GM18502 (cell line): ENCODE measurements at regions not wholly inside any gene's neighbourhood (a gene's known extent, or its start where the extent isn't known, plus 50 kb on each side); places are given as distances from the start of the nearest gene placed in this dataset.

ENCODE experiments used
- ATAC-seq: cut with Tn5 transposase; IDR thresholded peaks from one replicate; pipeline ENCODE4 v1.9.1; 2021; ENCODE audit warnings: mild to moderate bottlenecking; ENCODE audit not compliant: unreplicated experiment, poor library complexity

DNA sequence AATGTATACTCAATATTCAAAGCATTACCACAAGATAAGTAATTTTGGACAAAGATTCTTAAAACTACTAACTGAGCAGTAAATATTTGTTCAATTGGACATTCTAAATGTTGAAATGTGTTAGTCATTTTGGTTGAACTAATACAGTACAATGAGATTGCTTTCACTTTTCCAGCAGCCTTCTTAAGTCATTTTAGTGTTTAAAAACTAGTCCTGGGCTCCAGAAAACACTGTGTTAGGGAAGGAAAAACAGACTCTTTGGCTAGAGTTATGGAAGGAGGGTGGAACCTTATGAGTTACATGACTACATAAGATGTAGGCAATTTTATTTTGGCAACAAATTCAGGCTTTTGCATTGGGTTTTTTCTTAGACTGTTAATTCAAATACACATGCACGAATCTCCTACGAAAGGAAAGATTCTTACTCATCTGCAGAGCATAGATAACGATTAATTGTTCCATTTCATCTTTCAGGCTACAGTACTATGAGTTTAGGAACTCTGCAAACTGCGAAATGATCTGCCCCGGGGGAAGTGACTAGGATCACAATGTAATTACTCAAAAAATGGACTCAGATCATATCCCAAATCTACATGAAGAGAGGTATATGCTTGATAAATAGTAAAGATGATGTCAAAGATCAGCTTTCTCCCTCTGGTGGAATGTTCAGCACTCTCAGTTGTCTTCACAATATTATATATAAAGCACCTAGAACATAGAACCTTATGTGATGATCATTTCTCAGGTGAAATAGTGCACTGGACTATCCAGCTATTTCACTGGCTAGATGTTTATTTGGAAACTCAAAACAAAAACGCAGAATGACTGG is 492.8 kb upstream of the MDFIC2 start:
- no peak for ATAC-seq

DNA sequence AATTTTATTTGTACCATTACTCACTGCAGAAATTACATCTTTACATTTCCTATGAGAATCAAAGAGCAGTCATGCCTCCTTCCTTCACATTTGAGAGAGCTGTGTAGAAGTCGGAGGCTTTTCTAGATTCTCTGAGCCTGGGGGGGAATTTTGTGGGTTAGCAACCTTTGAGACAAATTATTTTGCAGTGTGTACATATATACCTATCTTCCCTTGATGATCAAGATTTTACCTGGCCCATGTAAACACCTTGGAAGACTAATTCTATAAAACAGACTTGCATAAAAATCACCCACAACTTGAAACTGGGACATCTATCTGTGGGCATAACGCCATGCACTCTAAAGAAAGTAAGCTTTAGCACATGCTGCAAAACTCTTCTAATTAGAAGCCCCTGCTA is 491.5 kb upstream of the MDFIC2 start:
- ATAC-seq: no peak

DNA sequence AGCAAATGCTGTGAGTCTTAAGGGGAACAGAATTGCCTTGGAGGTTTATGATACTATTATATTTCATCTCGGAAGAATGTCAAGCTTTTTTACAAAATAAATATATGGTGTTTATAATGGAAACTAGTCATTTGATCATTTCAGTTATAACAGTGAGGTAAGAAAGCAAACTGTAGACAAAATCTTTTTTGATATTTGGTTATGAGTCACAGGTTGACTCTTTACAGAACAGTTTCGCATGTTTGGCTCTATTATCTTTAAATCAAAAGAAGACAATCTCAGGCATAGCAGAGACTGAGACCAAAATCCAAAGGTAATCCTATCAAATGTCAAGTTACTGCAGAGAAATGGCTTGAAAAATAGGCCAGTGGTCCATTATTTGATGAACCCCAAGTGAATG is 490.9 kb upstream of the MDFIC2 start:
- no peak for ATAC-seq

DNA sequence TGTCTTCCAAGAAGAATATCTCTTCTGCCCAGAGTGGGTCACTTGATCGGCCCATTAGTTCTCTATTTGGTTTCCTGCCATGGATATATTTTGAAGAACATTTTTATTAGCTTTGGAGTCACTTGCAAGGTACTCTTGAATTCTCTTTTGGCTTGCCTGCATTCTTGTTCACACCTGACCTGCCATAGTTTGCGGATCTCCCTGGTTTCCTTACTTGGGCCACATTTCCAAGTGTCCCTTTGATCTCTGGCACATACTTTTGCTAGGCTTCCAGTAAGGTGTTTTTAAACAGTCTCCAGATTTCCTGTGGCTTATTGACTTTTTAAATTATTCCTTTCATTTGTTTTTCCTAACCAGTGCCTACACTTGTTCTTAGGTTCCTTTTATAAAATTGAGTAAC is 488.5 kb upstream of the MDFIC2 start:
- ATAC-seq: no peak

DNA sequence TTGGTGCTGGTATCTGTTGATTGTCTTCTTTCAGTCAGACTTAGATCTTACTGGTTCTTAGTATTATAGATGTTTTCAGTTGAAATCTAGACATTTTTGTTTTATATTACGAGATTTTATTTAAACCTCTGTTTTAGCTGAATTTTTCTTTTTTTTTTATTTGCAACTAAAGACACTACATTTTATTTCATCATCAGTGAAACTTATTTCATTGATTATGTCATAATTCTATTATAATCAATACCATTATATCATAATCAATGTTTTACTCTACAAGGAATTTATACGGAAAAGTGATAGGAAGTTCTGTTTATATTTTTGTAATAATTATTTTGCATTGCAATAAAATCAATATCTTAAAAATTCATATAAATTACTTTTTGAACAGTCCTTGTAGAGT is 477.4 kb upstream of the MDFIC2 start:
- ATAC-seq: no peak

DNA sequence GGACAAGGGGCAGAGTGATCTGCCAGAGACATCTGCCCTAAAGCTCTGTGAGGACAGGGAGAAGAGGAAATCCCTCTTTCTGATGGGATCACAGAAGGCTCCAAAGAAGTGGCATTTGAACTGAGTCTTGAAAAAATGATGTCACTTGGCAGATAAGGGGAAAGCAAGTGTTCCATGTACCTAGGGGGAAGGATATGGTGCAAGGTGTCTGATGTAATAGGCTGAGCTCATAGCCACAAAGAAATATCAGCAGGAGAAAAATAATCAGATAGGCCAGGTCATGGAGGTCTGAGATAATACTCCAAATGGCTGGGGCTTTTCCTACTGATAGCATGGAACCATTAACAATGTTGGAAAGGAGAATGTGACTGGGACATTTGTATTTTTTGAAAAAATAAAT is 468.4 kb upstream of the MDFIC2 start:
- ATAC-seq: no peak

DNA sequence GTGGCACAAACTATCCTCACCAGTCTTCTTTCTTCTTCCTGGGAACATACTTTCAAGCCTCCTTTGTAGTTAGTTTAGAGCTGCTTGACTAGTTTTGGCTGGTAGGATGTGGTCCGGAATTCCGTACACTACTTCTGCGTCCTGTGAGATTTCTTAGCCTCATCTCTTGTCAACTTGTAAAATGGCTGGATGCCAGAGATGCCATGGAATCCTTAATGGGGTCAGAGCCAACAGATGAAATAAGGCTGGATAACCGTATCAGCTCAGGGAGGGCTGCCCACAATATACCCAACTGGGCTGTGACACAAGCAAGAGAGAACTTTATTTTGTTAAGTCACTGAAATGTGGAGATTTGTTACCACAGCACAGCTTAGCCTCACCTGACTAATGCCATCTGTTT is 466.9 kb upstream of the MDFIC2 start:
- ATAC-seq: no peak

DNA sequence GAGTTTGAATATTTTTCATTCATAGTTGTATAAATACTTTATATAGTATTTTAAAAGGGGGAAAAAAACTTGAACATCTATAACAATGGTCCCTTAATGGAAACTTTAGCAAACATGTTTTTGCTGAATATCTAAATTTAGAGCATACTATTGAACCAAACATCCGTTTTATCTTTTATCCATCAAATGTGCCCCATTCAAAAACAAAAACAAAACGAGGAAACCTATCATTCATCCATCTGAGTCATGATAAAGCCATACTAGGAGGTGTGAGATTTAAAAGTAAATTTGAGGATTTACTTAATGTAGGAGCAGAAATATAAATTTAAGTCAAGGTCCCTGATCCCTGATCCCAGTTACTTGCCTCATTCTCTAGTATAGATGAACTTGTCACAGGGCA is 463.6 kb upstream of the MDFIC2 start:
- ATAC-seq: no peak

DNA sequence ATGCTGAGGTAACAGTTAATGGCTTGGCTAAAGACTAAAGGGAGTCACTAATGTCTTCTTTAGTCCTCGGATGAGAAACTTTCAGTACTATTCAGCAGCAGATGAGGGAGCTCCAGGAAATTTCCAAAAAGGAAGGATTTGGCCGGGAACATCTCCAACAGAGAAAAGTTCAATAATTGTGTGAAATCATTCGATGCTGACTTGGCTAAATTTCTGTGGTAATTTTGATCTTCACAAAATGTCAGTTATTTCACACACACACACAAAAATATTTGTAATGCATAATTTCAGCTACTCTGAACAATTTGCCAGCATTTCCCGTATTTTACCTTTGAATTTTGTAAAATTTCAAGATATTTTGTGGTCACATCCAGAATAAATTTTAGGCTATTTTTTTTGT is 462.8 kb upstream of the MDFIC2 start:
- no peak for ATAC-seq

DNA sequence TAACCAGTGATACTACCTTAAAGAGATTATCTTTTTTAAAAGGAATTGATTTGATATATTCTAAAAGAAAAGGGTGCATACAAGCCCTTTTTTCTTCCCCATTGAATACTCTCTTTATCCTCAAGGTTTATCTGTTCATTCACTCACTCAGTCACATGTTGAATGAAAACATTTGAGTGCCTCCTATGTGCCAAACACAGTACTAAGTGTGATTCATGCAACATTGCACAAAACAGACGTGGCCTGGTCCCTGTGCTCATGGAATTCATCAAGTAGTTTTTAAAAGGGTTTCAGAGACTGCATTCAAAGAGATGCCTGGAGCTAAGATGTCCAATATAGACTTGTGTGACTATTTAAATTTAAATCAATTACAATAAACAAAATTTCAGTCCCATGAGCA is 462.2 kb upstream of the MDFIC2 start:
- ATAC-seq: no peak

DNA sequence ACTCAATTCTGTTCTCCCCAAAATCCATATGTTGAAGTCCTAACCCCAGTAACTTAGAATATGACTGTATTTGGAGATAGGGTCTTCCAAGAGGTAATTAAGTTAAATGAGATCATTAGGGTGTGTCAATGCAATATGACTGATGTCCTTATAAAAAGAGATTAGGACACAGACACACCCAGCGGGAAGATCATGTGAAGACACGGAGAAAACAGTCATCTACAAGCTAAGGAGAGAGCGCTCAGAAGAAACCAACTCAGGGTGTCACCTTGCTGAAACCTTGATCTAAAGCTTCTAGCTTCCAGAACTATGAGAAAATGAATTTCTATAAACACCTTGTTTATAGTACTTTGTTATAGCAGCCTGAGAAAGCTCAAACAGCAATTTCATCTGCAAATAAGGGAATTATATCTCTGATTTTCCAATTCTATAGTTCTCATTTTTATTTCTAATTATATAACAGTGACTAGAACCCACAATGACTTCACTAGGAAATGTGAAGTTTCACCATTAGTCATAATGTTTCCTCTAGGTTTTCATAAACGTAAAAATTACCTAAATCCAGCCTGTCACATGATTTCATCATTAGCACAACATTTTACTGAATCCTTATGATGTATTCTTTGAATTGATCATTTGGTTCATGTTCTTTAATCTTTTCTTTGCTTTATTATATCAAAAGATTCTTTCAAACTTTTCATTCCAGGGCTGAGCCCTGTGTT is 459.1 kb upstream of the MDFIC2 start:
- peak; percentile 80 for ATAC-seq

DNA sequence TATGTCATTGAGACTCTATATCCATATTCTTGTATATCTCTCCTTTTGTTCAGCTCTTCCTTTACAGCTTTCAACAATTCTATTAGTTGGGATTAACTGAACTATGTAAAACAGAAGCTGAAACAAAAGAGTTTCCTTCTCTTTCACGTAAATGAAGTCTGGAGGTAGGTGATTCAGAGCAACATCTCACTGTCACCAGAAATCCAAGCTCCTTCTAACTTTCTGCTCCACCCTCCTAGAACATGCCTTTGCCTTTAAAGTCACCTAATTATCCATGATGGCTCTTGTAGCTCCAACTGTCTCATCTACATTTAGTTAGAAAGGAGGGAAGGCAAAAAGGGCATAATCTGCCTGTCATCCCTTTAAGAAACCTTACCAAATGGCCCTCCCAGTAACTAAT is 458.2 kb upstream of the MDFIC2 start:
- no peak for ATAC-seq

DNA sequence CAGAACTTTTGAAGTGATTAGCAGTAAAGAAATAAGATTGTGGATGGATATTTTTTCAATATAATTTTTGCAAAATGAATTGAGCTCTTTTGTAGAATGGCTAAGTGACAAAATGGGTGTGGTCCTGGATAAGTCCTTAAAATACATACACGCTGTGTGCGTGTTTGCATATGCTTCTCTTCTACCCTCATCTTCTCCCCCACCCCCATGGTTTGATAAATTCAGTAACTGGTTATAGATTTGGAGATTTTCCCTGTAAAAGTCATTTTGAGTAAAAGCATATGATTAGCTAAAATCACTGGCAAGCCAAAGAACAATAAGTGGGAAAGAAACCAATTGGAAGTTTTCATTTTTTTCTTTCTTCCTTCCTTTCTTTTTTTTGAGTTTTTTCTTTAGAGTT is 453.9 kb upstream of the MDFIC2 start:
- no peak for ATAC-seq

DNA sequence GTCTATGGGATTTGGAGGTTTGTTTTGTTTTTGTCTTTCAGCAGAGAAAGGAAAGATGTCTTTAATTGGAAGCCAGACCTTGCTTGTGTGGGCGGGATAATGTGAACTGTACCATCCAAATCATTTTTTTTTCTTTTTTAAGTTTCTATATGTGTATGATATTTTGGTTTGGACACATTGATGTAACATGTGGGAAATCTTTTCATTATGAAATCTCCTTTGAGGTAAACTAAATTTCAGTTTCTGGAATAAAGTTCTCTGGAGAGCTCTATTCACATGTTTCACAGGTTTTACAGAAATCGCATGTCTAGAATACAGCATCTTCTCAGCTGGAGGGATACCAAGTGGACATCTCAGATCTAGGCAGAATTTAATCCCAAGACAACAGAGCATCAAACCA is 451.5 kb upstream of the MDFIC2 start:
- no peak for ATAC-seq

DNA sequence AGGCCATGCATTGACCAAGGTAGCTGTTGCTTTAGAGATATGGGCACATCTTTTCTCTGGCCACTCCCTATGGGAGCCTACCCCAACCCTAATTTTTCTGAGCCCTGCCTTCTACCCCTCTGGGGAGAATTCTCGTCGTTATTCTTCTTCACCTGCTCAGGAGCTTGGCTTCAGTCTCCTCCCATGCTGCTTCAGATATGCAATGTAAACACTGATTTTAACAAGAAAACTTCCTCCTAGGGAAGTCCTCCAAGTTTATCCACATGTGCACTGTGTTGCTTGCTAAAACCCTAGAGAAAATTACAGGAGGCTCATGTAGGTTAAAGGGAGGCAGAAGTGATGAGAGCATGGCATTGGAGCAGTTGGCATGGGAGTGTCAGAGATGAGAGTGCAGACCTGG is 445.2 kb upstream of the MDFIC2 start:
- ATAC-seq: no peak

DNA sequence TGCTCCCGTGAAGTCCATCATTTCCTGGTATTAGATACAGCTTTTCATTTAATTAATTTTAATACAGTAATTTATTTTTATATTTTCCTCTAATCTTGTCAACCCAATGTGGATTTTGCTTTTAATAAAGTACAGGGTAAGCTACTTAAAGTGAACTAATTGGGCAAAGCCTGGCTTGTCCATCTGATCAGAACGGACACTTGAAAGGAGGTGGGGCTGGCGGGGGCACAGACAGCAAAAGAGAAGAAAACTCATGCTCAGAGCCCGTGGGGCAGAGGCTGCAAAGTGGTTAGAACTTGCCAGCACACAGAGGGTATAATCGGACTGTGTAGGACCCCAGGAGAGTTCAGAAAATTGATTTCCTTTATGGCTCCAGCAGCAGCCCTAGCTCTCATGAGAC is 443.1 kb upstream of the MDFIC2 start:
- no peak for ATAC-seq

DNA sequence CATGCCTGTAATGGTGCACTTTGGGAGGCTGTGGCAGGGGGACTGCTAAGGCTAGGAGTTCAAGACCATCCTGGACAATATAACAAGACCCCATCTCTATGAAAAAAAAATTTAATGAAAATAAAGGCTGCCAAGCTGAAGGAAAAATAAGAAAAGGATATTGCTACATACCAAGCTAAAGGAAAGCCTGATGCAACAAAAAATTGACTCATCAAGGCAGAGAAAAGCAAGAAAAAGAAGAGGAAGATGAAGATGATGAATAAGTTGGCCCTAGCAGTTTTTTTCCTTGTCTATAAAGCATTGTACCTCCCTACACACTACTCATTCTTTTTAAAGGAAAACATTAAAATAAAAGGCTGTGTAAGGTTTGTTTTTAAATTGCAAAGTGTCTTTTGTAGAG is 441.9 kb upstream of the MDFIC2 start:
- ATAC-seq: no peak

DNA sequence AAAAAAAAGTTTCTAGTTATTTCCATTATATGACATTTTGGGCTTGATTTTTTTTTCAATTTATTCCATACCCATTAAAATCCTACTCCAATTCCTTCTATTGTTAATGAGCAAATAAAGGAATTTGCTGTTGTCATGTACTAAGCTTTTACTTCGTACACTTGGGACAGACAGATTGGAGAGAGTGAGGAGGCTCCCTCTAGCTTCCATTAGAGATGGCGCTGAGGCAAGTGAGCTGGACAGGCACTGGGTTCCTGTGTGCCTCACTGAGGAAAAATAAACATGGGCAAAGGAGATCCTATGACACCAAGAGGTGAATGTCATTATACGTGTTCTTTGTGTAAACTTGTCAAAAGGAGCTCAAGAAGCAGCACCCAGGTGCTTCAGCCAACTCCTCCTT is 441.1 kb upstream of the MDFIC2 start:
- ATAC-seq: no peak

DNA sequence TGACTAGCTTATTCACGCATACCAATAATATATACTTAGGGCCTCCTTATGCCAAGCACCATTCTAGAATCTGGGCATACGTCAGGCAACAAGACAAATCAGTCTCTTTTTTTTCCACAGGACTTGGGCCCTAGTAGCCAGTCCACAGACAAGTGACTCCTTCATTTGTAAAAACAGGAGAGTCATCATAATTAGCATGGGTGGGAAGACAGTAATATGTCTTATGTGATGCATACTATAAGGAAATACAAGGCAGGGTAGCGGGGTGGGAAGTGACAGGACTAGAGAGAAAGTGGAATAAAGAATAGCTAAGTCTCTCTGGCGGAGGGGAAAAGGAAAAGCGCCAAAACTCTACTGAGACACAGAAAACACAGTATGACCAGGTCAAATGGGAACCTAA is 439.6 kb upstream of the MDFIC2 start:
- ATAC-seq: no peak

DNA sequence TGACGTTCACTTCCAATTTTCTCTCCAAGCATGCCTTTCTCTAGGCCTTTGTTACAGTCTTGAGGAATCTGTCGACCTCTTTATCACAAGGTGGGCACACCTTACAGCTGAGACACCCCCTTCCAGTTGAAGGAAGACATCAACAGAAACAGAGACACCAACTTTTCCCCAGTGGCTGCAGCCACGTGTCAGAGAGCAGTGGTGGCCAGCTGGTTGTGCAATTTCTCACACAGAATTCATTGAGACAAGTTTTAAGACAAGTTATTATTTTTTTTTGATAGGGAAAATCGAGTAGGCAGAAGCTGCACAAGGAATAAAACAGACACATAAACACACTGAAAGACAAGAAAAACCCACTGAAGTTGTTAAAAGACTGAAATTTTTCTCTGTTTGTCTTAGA is 436.7 kb upstream of the MDFIC2 start:
- ATAC-seq: no peak

DNA sequence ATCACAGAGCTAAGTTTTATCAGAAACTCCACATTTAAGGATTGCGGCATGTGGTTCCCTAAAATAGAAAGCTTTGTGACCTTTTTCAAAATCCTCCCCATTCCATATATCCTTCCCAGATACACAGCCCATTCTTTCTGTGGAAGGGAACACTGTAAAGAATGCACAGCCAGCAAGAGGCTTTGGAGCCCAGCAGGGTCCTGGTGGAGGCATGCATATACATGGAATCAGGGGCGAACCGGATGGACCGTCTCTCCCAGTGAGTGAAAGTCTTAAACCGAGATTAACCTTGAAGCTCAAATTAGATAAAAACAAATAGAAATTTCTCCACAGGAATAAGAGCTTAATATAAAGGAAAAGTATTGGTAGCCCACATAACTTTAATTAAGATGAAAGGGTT is 436.2 kb upstream of the MDFIC2 start:
- ATAC-seq: no peak

DNA sequence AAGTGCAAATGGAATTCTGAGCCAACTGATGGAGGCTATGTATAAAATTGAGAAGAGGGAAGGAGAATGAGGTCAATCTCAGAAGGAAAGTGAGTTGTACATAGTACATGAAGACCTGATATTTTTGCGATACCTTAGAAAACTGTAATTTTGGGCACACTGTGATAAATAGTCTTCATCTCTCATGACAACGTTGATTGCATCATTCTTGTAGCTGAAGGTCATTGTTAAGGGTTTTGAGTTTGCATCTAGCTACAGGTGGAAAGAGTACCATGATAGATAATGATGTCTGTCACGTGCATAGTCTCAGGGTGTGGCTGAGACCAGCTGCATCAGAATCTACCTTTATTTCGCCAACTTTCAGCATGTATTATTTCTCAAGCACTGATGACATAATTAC is 435.4 kb upstream of the MDFIC2 start:
- no peak for ATAC-seq
